Activated effector memory CD4-positive, alpha-beta T cell treated with anti-CD3 and anti-CD28 coated beads, Interleukin-2, amount 50 U/mL, for 16 hours (primary cell): ENCODE measurements at regions not wholly inside any gene's neighbourhood (a gene's known extent, or its start where the extent isn't known, plus 50 kb on each side); places are given as distances from the start of the nearest gene placed in this dataset.

Source experiments
- DNase-seq: peaks from one replicate; pipeline ENCODE4 v3.0.0-alpha.2; 2020

DNA sequence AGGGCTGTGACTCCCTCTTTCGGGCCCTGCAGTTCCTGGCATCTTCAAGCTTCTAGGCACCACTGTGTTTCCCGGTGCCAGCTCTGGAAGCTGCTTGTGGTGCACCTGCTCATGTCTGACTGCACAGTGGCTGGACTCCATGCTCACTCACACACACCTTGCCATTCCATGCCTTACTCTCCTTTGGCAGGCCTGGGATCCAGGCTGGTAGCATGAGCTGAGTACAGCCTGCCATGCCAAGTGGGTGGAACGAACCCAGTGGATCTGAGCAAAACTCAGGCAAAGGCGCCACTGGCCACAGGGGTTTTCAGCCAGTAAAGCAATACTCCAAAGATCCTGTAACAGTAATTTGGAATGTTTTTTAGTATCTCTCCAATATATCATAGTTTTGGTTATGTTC lies 902.7 kb upstream of the USP15 start:
- DNase-seq = no peak

DNA sequence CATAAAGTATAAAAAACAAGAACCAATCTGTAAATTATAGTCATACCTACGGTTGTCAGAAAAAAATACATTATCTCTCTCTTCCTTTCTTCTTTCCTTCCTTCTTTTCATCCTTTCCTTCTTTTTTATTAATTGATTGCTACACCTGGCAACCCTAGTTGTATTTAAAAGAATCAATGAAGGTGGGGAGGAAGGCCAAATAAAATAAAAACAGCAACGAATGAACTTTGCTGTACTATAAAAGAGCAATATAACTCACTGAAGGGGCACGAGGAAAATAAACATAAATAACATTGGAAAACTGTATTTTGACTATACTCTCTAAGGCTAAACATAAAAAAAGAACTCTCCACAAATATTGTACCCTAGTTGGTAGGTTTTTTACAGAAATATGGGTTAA lies 898.2 kb upstream of the USP15 start:
- DNase-seq = no peak

DNA sequence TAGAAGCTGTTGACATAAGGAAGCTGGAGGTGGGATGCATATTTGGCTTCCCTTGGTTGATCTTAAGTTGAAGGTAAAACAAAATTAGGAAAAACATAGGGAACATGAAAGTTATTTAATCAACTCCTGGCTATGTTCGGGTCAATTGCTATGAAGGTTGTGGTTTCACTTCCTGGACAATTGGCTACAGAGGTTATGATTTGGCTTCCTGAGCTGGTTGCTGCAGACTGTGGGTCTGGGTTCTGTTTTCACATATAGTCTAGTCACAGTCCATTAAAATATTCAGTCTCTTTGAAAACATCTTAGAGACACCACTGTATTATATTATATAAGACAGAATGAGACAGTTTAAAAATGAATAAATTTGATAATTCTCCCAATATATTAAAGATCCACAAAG lies 895.2 kb upstream of the USP15 start:
- DNase-seq = no peak

DNA sequence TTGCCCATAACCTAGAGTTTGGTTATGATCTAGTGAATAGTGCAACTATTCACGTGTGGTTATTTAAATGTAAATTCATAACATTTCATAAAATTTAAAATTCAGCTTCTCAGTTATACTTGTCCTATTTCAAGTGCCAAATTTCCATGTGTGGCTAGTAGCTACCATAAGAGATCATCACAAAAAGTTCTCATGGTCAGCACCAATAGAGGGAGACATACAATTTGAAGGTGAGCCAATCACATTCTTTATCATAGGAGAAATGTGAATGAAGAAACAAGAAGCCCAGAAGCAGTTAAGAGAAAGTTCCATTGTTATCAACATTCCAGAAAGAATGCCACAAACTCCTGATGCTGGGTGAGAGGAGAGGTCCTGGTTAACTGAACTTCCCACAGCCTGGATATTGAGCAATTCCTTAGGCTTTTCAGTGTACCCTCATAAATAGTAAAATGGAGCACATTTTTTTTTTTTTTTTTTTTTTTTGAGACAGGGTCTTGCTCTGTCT lies 892.9 kb upstream of the USP15 start:
- DNase-seq = no peak

DNA sequence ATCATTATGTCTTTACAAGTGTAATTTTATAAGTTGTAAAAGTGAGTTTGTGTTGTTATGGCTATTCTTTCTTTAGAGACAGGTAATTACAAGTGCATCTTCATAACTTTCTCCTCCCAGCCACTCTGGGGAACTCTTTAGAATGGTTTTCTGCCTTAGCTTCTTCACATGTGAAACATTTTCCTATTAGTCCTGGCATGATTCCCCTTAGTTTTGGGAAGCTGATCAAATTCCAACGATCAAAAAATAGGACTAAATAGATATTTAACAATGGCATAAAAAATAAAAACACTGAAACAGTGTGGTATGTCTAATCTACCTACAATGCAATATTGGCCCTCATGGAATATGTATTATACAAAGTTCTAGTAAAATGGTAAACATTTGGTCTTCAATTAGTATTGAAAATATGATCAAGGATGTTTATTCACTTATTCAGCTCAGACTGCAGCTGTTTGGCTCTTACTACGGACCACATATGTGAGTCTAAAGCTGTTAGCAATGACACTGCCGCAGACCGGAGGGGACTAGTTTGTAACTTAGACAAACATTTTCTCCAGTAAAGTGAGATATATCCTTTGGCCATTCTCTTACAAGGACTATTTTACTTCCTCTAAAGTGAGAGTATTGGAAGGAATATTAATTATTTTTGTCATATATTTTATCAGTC lies 890.8 kb upstream of the USP15 start:
- DNase-seq = no peak

DNA sequence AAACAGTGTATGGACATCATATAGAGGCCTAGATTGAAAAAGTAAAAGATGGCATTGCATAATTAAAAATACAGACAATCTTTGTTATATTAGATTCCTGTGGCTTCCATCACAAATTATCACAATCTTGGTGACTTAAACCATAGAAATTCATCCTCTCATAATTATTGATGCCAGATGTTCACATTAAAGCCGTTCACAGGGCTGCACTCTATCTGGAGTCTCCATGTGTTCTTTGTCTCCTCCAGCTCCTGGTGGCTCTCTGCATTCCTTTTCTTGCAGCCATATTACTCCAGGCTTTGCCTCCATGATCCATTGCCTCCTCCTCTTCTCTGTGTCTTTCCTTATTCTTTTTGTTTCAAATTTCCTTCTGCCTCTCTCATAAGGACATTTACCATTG lies 875.7 kb upstream of the USP15 start:
- no peak for DNase-seq

DNA sequence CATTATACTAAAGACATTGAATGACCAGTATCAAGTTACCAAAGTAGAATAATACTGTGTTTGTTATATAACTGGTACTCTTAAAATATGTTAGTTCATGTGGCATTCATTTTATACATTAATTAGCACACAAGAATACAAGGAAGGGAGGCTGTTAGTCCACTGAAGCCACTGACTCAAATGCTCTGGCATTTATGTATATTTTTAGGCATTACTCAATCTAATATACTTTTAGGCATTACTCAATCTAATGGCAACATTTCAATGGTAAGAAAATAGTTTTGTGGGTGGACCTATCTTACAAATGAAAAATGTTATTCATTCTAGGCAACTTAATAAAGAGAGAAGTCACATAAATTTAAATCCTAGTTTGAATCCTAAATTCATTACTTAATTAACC lies 874.4 kb upstream of the USP15 start:
- DNase-seq = no peak

DNA sequence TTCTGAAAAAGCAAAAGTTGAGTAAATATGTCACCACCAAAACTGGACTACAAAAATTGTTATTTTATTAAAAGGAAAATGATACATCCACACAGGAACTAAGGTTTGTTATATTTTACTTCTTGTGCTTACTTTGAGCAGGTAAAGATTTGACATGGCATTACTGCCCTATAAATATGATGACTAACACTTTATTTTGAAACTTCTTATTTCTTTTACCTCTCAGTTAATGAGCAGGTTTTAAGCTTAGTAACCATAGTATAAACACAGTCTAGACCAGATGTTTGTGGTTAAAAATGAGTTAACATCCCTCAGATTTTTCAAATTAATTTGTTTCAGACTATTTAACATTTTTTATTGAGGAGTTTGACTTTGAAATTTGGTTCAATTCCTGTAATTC lies 862.5 kb upstream of the USP15 start:
- DNase-seq = no peak

DNA sequence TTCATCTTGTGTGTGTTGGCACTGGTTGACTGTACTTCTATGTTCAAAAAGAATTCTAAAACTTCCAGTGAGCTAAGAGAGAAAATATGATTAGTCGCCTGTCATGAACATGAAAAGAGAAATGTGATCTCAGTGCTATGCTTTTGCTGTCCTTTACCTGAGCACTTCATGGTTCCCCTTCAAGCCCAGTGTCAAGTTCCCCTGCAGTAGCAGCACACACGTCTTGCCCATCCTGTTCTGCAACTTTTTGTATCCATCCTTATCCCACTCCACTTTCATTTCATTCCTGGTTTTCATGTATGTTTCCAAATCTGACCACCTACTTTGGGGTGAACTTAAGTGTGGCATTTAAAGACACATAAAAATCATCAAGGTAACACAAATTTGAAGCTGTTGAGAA lies 848.0 kb upstream of the USP15 start:
- DNase-seq = no peak

DNA sequence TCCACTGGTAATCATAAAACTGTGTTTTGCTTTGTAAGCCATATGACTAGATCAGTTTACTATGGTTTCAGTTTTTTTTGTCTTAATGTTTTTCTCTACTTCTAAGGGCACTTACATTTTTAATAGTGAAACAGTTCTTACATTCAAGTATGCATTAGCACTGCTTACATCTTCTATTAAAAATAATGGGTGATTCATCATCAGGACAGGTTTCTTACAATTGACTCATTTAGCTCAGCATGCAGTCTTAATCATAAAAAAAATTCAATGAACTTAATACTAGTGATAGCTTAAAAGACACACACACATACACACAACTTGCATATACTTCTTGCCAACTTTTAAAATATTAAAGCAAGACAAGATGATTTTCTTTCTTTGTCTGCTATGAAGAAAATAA lies 845.7 kb upstream of the USP15 start:
- no peak for DNase-seq

DNA sequence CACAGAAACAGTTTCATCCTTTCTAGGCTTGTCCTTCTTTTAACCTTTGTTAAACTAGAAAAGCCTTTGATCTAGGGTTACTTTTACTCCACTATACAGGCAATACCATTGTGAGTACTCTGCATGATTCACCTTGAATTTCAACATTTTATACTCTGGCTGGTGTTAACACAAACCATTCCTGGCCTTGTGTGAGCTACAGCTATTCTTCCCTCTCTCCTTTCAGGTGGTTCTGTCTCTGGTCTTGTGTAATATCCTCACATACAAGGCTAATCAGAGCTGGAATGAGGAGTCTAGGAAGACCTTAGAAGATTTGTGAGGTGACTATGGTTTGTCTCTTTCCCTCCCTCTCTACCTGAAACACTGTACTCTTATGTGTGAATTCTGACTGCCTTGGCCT lies 837.4 kb upstream of the USP15 start:
- DNase-seq = no peak

DNA sequence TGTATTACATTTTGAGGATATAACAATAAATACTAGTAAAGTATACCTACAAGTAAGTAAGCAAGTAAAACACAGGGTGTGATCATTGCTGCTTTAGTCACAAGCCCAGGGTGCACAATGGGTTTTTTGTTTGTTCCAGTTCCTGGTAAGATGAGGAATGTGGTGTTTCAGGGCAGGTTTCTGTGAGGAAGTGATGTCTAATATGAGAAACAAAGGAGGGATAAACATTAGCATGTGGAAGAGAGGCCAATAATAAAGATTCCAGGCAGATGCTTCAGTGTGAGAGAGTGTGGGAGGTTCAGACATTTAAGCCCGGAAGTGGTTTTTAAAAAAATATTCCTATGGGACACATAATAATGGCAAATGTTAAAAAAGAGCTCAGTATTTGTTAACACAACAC lies 808.1 kb upstream of the USP15 start:
- DNase-seq = no peak

DNA sequence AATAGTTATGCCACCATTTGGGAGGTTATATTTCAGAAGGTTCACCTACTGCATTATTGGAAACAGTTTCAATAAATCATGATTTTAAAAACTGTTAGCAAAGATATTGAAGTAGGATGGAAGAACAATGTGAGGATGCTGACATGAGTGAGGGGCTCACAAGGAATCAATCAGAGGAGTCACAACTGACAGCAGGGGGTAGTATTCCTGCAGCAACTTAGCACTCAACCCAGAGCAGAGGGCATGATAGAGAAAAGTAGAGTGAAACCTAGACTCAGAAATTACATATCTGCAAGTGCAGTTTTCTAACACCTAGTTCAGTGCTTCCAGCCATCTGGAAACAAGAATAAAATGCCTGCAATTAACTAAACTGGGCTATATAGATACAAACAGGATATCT lies 772.5 kb upstream of the USP15 start:
- DNase-seq = no peak

DNA sequence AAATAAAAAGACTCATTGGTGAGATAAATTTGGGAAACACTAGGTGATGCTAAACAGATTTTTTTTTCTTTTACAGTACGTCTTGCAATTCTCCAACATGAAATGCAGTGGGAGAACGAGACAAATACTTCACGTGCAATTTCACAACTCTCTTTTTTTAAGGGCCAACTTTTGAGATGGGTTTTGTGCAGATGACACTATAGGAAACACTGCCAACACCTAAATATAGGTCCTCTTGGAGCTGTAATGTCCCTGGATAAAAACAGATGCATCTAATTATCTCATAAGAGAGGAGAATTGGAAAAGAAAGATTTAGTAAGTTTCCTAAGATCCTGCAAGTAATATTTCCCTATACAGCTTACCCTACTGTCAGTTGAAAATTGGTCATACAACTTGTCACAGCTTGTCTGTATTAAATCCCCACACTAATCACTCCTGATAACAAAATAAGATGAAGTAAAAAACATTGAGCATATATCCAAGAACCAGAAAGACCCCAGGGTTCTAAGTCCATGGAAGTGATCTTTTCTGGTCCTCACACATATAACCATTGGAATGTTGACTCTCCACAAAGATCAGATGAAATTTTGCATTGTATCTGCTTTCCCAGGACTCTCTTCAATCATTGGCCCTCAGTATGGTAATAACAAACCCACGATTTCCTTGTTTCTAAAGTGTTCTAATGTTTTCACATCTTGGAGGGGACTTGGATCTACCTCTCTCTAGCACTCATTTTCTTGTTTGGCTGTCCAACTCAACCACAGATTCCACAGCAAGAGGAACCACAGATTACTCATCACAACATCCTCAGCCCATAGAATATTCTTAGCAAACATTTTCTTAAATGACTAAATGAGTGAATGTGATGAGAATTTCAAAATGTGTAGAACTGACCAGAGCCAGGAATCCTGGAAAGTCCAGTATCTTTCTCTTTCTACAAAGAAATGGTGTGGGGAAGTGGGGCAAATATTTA lies 769.4 kb upstream of the USP15 start:
- no peak for DNase-seq

DNA sequence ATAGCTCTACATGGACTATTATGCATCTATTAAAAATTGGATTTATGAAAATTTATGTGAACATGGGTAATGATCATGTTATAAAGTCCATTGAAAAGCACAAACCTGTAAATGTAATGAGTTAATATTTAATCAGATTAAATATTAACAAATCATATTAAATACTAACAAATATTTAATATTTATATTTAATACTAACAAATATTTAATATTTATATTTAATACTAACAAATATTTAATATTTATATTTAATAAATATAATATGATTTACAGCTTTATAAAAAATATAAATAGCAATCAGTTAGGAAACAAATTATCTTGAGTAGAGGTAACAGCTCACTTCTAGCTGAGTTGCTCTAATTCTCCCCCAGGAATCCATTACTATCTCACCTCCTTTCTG lies 758.0 kb upstream of the USP15 start:
- DNase-seq = no peak

DNA sequence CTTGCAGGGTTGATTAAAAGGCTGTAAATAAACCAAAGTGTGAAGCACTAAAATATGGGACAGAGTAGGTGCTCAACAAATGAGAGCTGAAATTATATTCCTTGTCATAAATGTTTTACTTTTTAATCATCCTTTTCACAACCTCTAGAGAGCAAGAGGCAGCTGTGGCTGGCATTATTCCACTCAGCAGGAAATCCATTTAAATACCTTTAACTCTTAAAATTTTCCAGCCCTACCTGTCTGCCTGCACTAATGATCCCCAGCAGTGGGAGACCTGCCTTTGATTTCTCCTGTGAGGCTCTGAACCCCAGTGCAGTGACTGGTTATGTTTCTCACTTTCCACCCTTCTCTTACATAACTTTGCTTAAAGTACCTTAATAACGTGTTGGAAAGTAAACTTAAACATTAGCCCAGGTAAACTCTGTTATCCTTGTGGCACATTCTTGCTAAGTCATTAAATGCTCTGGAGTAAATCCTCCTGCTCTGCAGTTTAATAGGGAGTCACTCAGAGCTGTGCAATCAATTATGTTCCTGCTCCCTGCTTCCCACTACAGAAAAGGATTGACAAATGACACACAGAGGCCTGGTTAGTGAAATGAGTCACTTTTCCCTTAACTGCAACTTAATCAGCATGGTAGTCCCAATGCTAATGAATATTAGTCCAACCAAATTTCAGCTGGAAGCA lies 755.7 kb upstream of the USP15 start:
- no peak for DNase-seq

DNA sequence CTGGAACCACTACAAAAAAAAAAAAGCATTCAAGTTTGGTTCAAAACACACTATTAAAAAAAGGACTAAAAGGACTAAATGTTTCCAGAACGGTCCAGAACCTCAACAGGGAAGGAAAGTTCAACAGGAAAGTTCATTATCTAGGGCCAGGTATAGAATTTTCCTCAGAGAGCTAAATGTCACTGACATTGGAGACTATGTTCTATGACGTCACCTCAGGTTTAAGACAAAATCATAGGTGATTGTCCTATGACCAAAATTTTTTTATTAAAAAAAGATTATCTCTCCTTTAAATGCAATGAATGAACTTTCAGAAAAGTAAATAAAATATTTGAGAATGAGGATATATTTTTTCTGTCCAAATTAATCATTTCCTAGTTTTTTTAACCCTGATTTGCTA lies 746.7 kb upstream of the USP15 start:
- no peak for DNase-seq

DNA sequence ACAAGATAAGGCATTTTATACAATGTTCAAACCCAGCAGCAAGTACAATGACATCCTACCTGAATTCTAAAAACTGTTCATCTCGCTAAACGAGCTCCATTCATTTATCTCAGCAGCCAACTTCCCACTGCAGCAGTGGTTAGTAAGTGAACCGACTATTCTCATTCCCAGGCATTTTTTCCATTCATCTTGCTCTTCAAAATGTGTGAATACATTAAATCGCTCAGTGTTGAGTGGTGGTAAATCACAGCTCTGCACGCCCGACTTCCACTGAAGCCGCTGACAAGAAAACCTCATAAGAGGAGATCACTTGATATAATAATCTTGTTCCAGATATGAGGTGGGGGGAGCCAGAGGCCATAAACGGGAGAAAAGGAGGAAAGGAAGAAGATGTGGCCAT lies 746.2 kb upstream of the USP15 start:
- no peak for DNase-seq

DNA sequence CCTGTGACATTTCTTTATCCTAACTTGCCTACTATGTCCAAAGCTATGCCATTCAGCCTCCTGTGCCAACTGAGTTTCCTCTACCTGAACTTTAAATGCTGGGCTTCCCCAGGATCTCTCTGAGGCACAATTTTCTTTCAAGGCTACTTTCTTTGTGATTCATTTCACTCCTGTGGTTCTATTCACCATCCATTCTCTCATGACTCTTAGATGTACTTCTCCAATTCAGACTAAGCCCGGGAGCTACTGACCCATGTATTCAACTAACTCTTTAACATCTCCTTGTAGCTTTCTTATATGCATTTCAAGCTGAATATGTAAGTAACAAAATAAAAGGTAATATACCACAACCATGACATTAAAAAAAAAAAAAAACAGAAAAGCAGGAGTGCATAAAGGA lies 738.9 kb upstream of the USP15 start:
- no peak for DNase-seq

DNA sequence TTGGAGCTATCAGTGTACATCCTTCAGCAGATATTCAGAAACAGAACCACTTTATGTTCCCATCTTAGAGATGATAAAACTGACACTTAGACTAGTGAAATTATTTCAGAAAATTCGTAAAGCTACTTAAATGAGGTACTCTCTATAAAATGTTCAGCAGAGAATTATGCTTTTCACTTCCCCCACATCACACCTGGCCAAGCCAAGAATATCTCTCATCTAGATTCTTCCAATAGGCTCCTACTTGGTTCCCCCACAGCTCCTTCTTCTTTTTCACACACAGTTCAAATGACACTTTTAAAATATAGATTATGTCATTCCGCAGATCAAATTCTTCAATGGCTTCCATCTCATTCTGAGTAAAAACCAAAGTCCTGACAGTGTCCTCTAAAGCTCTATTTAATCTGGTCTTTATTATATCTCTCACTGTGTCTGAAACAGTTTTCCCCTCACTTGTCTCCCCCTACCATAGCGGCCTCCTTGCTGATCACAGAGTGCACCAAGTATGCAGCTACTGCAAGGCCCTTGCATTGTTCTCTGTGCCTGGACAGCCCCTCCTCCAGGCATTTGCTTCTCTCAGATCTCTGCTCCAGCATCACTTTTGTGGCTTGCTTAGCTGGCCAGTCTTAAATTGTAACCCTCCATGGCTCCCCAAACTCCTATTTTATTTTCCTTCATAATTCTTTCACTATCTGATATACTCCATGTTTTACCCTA lies 736.8 kb upstream of the USP15 start:
- DNase-seq = no peak

DNA sequence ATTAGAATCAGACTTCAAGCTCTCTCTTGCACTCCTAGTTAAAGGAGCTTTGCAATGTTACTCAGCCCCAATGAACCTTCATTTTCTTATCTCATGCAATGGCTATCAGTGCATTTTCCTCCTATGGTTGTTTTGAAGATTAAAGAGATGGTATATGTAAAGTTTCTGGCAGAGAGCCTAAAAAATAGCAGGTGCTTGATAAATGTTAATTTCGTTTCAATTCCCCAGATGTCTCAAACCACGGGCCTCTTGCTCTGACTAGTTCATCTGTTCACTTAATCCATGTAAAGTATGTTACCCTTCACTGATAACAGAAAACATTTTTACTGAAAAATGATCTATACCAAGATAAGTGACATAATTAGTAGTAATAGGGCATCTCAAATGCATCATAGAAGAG lies 735.4 kb upstream of the USP15 start:
- no peak for DNase-seq

DNA sequence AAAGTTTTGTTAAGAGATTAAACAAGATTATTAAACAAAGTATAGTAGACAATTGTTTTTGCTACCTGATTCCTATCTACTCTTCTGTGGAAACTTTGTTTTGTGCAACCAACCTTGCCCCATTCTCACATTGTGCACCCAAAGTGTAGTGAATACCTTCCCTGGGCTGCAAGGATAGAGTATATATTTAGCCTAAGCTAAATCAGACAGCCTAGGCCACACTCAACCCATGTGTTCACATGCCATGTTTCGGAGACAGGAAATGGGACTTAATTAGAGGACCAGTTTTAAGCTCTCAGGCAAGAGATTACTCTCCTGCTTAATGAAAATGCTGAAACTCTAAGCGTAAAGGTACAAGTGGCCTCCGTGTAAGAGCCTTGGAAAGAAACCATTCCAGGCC lies 734.9 kb upstream of the USP15 start:
- DNase-seq = no peak

DNA sequence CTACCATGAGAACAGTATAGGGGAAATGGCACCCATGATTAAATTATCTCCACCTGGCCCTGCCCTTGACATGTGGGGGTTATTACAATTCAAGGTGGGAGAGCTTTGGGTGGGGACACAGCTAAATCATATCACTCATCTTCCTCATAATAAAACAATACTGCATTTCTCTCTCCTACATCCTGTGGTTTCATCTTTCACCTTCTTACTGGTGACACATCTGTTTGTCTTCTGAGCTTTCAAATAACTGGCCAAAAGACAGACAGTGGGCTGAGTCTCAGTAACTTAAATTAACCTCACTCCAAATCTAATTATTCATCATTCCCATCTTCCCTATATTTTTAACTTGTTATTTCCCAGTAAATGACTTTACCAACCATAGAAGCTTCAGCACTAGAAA lies 729.7 kb upstream of the USP15 start:
- no peak for DNase-seq
